ENCODE measurements at regions not wholly inside any gene's neighbourhood (a gene's known extent, or its start where the extent isn't known, plus 50 kb on each side); places are given as distances from the start of the nearest gene placed in this dataset.

DNA sequence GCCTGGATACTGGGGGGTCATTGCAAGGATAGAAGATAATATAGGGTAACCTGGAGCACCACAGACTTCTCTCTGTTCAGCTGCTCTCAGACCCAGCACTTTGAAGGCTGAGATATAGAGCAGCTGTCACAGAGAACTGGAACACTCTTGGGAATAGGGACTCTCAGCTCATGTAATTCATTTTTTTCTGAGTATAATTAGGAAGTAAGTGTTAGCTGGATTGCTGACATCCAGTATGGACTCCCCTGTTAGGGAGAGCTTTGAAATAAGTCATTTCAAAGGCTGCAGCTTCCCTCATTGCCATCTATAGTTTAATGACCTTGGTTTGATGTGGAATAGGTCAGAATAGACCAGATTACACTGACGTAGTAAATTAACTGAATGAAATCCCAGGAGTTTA lies 120.8 kb upstream of the POU2AF2 start:
- TF ChIP-seq, protein P1, sequence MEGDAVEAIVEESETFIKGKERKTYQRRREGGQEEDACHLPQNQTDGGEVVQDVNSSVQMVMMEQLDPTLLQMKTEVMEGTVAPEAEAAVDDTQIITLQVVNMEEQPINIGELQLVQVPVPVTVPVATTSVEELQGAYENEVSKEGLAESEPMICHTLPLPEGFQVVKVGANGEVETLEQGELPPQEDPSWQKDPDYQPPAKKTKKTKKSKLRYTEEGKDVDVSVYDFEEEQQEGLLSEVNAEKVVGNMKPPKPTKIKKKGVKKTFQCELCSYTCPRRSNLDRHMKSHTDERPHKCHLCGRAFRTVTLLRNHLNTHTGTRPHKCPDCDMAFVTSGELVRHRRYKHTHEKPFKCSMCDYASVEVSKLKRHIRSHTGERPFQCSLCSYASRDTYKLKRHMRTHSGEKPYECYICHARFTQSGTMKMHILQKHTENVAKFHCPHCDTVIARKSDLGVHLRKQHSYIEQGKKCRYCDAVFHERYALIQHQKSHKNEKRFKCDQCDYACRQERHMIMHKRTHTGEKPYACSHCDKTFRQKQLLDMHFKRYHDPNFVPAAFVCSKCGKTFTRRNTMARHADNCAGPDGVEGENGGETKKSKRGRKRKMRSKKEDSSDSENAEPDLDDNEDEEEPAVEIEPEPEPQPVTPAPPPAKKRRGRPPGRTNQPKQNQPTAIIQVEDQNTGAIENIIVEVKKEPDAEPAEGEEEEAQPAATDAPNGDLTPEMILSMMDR (IDR thresholded peaks at IDR 0.05), result no peak
- TF ChIP-seq TCF7L2 (IDR thresholded peaks at IDR 0.05; ENCODE audit: low read depth, low read length) (no peak), POLR2AphosphoS5 (IDR thresholded peaks at IDR 0.05; ENCODE audit: low read depth, low read length) (no peak), SIN3A (IDR thresholded peaks at IDR 0.05; ENCODE audit: borderline replicate concordance, insufficient read depth, low read depth, low read length) (no peak)
- TF ChIP-seq, protein P2, sequence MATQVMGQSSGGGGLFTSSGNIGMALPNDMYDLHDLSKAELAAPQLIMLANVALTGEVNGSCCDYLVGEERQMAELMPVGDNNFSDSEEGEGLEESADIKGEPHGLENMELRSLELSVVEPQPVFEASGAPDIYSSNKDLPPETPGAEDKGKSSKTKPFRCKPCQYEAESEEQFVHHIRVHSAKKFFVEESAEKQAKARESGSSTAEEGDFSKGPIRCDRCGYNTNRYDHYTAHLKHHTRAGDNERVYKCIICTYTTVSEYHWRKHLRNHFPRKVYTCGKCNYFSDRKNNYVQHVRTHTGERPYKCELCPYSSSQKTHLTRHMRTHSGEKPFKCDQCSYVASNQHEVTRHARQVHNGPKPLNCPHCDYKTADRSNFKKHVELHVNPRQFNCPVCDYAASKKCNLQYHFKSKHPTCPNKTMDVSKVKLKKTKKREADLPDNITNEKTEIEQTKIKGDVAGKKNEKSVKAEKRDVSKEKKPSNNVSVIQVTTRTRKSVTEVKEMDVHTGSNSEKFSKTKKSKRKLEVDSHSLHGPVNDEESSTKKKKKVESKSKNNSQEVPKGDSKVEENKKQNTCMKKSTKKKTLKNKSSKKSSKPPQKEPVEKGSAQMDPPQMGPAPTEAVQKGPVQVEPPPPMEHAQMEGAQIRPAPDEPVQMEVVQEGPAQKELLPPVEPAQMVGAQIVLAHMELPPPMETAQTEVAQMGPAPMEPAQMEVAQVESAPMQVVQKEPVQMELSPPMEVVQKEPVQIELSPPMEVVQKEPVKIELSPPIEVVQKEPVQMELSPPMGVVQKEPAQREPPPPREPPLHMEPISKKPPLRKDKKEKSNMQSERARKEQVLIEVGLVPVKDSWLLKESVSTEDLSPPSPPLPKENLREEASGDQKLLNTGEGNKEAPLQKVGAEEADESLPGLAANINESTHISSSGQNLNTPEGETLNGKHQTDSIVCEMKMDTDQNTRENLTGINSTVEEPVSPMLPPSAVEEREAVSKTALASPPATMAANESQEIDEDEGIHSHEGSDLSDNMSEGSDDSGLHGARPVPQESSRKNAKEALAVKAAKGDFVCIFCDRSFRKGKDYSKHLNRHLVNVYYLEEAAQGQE (IDR thresholded peaks at IDR 0.05; ENCODE audit: insufficient read depth in 1 of 2, low read depth in 2 of 2, low read length in 1 of 2), result no peak
- Histone ChIP-seq H3K36me3 (ENCODE audit: control insufficient read depth, insufficient read depth, low read length) (no peaks in the 10 kb centered on the region), H3K27ac (ENCODE audit: low read length) (no peak overlapping the region), H3K9me3 (ENCODE audit: control insufficient read depth, insufficient read depth, low read depth, low read length) (no peaks in the 10 kb centered on the region), H3K4me3 (ENCODE audit: low read depth in 2 of 2, low read length in 2 of 2) (no peak overlapping the region), H3K4me1 (ENCODE audit: control insufficient read depth, insufficient read depth, low read length) (no peaks in the 10 kb centered on the region), H3K27me3 (ENCODE audit: control insufficient read depth, insufficient read depth, low read length) (no peaks in the 10 kb centered on the region)
- in situ Hi-C loops (cut with HindIII; ENCODE audit: low pct_unique_long_range_greater_than_20kb, low sequenced_read_pairs), result no loop called here
- DNase-seq (ENCODE audit: low read depth, low spot score), result no peak
- POLR2A ChIA-PET, result no interaction called here
- intact Hi-C loops (cut with micrococcal nuclease; ENCODE audit: unreplicated experiment), result no loop called here
- CTCF ChIA-PET, result no interaction called here
- ATAC-seq, result no peak
- BruUV-seq (replicated peaks), result no TSS peak

DNA sequence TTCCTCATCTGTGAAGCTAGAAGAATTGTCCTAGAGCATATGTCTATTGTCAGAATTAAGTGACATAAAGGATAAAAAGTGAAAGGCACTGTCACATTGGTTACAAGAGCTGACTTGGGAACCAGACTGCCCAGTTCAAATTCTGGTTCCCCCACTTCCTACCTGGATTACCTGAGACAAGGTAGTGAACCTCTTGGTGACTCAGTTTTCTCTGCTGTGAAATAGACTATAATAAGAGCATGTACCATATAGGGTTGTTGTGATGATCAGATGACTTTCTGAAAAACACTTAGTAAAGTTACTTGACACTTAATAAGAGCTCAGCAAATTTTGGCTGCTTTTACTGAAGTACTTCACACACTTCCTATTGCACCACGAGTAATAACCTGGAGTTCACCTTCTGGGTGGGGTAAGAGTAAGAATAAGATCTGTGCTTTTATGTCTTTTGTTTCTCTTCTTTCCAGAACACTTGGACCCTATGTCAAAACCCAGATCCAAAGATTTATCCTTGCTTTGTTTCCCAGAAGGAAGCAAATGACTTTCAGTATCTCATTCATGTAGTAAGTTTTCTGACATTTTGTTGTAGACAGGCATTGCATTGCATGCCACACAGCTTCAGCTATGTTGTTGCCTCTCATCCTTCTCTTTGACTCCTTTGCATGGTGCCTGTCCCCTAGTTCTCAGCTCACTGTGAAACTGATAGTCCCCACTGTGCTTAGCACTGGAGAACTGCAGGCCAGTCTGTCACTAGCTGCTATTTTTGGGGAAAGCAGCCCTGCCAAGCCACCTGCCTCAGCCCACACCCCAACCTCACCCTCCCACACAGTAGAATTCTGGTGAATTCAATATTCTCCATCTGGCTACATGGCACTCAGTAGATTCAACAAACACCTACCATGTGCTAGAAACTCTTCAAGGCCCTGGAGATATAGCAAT lies 121.8 kb upstream of the POU2AF2 start:
- no peak overlapping the region for H3K4me3 ChIP-seq (ENCODE audit: low read depth in 2 of 2, low read length in 2 of 2)
- no peaks in the 10 kb centered on the region for H3K4me1 ChIP-seq (ENCODE audit: control insufficient read depth, insufficient read depth, low read length)
- H3K27ac ChIP-seq (ENCODE audit: low read length), result no peak overlapping the region
- in situ Hi-C loops (cut with HindIII; ENCODE audit: low pct_unique_long_range_greater_than_20kb, low sequenced_read_pairs) (no loop called here), intact Hi-C loops (cut with micrococcal nuclease; ENCODE audit: unreplicated experiment) (no loop called here)
- POLR2A ChIA-PET, result no interaction called here
- H3K9me3 ChIP-seq (ENCODE audit: control insufficient read depth, insufficient read depth, low read depth, low read length), result no peaks in the 10 kb centered on the region
- H3K36me3 ChIP-seq (ENCODE audit: control insufficient read depth, insufficient read depth, low read length), result no peaks in the 10 kb centered on the region
- TF ChIP-seq, protein P2 (IDR thresholded peaks at IDR 0.05; ENCODE audit: insufficient read depth in 1 of 2, low read depth in 2 of 2, low read length in 1 of 2), result no peak
- CTCF ChIA-PET, result no interaction called here
- no peaks in the 10 kb centered on the region for H3K27me3 ChIP-seq (ENCODE audit: control insufficient read depth, insufficient read depth, low read length)
- no TSS peak for BruUV-seq (replicated peaks)
- no peak for DNase-seq (ENCODE audit: low read depth, low spot score)
- ATAC-seq, result no peak
